BLaER1 treated with 17β-estradiol and CSF1 and Interleukin-3, amounts not matched to agents 10 nM and 100 nM (cell line): ENCODE measurements at regions not wholly inside any gene's neighbourhood (a gene's known extent, or its start where the extent isn't known, plus 50 kb on each side); places are given as distances from the start of the nearest gene placed in this dataset.

Source experiments
- H3K27ac ChIP-seq, 11 experiments: shearing (Covaris generic); formaldehyde crosslinking; 2 replicates each; pipeline ENCODE4 v1.8.1; 2022
- H3K27me3 ChIP-seq, 11 experiments: shearing (Covaris generic); formaldehyde crosslinking; 2 replicates each; pipeline ENCODE4 v1.8.1; 2022
- H3K36me3 ChIP-seq, 11 experiments: shearing (Covaris generic); formaldehyde crosslinking; 2 replicates each; pipeline ENCODE4 v1.8.1; 2022
- H3K4me1 ChIP-seq, 10 experiments: shearing (Covaris generic); formaldehyde crosslinking; 2 replicates each; pipeline ENCODE4 v1.8.1; 2022
- H3K4me2 ChIP-seq, 11 experiments: shearing (Covaris generic); formaldehyde crosslinking; 2 replicates each; pipeline ENCODE4 v1.8.1; 2022
- H3K4me3 ChIP-seq, 10 experiments: shearing (Covaris generic); formaldehyde crosslinking; 2 replicates each; pipeline ENCODE4 v1.8.1; 2022
- H3K9ac ChIP-seq, 11 experiments: shearing (Covaris generic); formaldehyde crosslinking; 2 replicates each; pipeline ENCODE4 v1.8.1; 2022
- H3K9me3 ChIP-seq, 11 experiments: shearing (Covaris generic); formaldehyde crosslinking; replicated peaks in 1 of 11; 2 replicates each; pipeline ENCODE4 v1.8.1; 2022
- H4K20me1 ChIP-seq, 11 experiments: shearing (Covaris generic); formaldehyde crosslinking; 2 replicates each; pipeline ENCODE4 v1.8.1; 2022
- Cebpa-rat ChIP-seq, 11 experiments: shearing (Covaris generic); IDR thresholded peaks; 2 replicates each; pipeline ENCODE4 v1.8.1; 2022

GRCh38 chr11:112725636-112726035 lies 235.6 kb upstream of the NCAM1 start:
- H3K27me3 ChIP-seq, result no peaks in the 10 kb centered on the region
- peaks cover 0 to 10% (median 0%) of the 10 kb centered on the region in 10 experiments; a peak in 4 of 20 replicates for H3K4me1 ChIP-seq
- no peak overlapping the region for H3K27ac ChIP-seq
- no peak for TF ChIP-seq Cebpa-rat (IDR thresholded peaks at IDR 0.05)
- no peaks in the 10 kb centered on the region for H3K36me3 ChIP-seq
- no peaks in the 10 kb centered on the region for H3K9me3 ChIP-seq
- H4K20me1 ChIP-seq, result no peaks in the 10 kb centered on the region
- no peak overlapping the region for H3K9ac ChIP-seq
- H3K4me3 ChIP-seq, result no peak overlapping the region
- no peak overlapping the region for H3K4me2 ChIP-seq

- H3K4me2 ChIP-seq, result peak overlapping the region in 2 of 11 experiments; percentile 10 to 46; a peak in 4 of 22 replicates
- H3K27me3 ChIP-seq, result no peaks in the 10 kb centered on the region
- TF ChIP-seq Cebpa-rat (IDR thresholded peaks at IDR 0.05), result no peak
- peaks cover 0 to 10% (median 0%) of the 10 kb centered on the region in 10 experiments; a peak in 4 of 20 replicates for H3K4me1 ChIP-seq
- no peak overlapping the region for H3K4me3 ChIP-seq
- no peaks in the 10 kb centered on the region for H3K9me3 ChIP-seq
- no peaks in the 10 kb centered on the region for H3K36me3 ChIP-seq
- H4K20me1 ChIP-seq, result peaks cover 0 to 2% (median 0%) of the 10 kb centered on the region in 11 experiments; a peak in 2 of 22 replicates
- H3K9ac ChIP-seq, result no peak overlapping the region
- no peak overlapping the region for H3K27ac ChIP-seq
These were observed 233.8 kb upstream of the NCAM1 start for GRCh38 chr11:112727341-112727841.

DNA sequence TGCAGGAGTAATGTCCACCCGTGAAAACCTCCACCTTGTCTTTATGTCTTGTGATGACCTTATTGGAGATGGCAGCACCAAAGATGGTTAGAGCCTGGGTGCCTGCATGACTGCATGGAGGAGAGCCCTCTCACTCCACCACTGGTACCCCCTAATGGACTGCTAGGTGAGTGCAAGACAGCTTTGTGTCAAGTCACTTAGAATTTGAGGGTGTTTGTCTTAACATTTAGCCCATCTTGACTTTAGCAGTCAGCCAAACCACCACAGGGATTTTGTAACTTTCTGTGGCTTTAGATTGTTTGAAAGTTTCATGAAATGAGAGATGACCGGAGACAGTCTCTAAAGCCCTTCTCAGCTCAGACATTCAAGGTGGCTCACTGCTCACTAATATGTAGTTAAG lies 232.9 kb upstream of the NCAM1 start:
- H3K9ac ChIP-seq, result no peak overlapping the region

GRCh38 chr11:112728716-112729115 lies 232.5 kb upstream of the NCAM1 start:
- TF ChIP-seq Cebpa-rat (IDR thresholded peaks at IDR 0.05), result no peak
- no peaks in the 10 kb centered on the region for H3K27me3 ChIP-seq
- no peaks in the 10 kb centered on the region for H3K36me3 ChIP-seq
- H3K9me3 ChIP-seq, result no peaks in the 10 kb centered on the region
- no peak overlapping the region for H3K4me3 ChIP-seq
- no peak overlapping the region for H3K27ac ChIP-seq
- peaks cover 0 to 3% (median 0%) of the 10 kb centered on the region in 11 experiments; a peak in 2 of 22 replicates for H4K20me1 ChIP-seq
- no peak overlapping the region for H3K4me2 ChIP-seq
- H3K4me1 ChIP-seq, result peaks cover 0 to 10% (median 0%) of the 10 kb centered on the region in 10 experiments; a peak in 4 of 20 replicates
- no peak overlapping the region for H3K9ac ChIP-seq

More for the DNA sequence above, 232.9 kb upstream of the NCAM1 start:
- H3K36me3 ChIP-seq, result no peaks in the 10 kb centered on the region
- H3K4me2 ChIP-seq, result no peak overlapping the region
- TF ChIP-seq Cebpa-rat (IDR thresholded peaks at IDR 0.05), result no peak
- H3K9me3 ChIP-seq, result no peaks in the 10 kb centered on the region
- H3K27ac ChIP-seq, result no peak overlapping the region
- H3K27me3 ChIP-seq, result no peaks in the 10 kb centered on the region
- H3K4me3 ChIP-seq, result no peak overlapping the region
- peaks cover 0 to 3% (median 0%) of the 10 kb centered on the region in 11 experiments; a peak in 2 of 22 replicates for H4K20me1 ChIP-seq
- H3K4me1 ChIP-seq, result peaks cover 0 to 10% (median 0%) of the 10 kb centered on the region in 10 experiments; a peak in 4 of 20 replicates

- peaks cover 0 to 15% (median 0%) of the 10 kb centered on the region in 10 experiments; a peak in 4 of 20 replicates for H3K4me1 ChIP-seq
- H3K9me3 ChIP-seq, result no peaks in the 10 kb centered on the region
- H3K27me3 ChIP-seq, result no peaks in the 10 kb centered on the region
- no peak overlapping the region for H3K4me3 ChIP-seq
- no peaks in the 10 kb centered on the region for H3K36me3 ChIP-seq
- no peak overlapping the region for H3K9ac ChIP-seq
- H4K20me1 ChIP-seq, result peaks cover 0 to 3% (median 0%) of the 10 kb centered on the region in 11 experiments; a peak in 3 of 22 replicates
- H3K27ac ChIP-seq, result no peak overlapping the region
- no peak for TF ChIP-seq Cebpa-rat (IDR thresholded peaks at IDR 0.05)
- H3K4me2 ChIP-seq, result no peak overlapping the region
These were observed 230.6 kb upstream of the NCAM1 start for GRCh38 chr11:112730591-112730990.

GRCh38 chr11:112731538-112731937 lies 229.7 kb upstream of the NCAM1 start:
- Histone ChIP-seq H3K4me1 (peaks cover 0 to 15% (median 0%) of the 10 kb centered on the region in 10 experiments; a peak in 4 of 20 replicates), H3K27me3 (no peaks in the 10 kb centered on the region), H3K9ac (no peak overlapping the region), H3K9me3 (no peaks in the 10 kb centered on the region), H3K36me3 (no peaks in the 10 kb centered on the region), H3K4me2 (no peak overlapping the region), H4K20me1 (peaks cover 0 to 3% (median 0%) of the 10 kb centered on the region in 11 experiments; a peak in 3 of 22 replicates), H3K4me3 (no peak overlapping the region), H3K27ac (no peak overlapping the region)
- no peak for TF ChIP-seq Cebpa-rat (IDR thresholded peaks at IDR 0.05)

- Histone ChIP-seq H3K9me3 (no peaks in the 10 kb centered on the region), H3K36me3 (no peaks in the 10 kb centered on the region), H3K4me3 (no peak overlapping the region), H3K4me2 (no peak overlapping the region), H4K20me1 (peaks cover 0 to 3% (median 0%) of the 10 kb centered on the region in 11 experiments; a peak in 3 of 22 replicates), H3K9ac (no peak overlapping the region), H3K27me3 (no peaks in the 10 kb centered on the region), H3K27ac (no peak overlapping the region), H3K4me1 (peaks cover 0 to 13% (median 0%) of the 10 kb centered on the region in 10 experiments; a peak in 4 of 20 replicates)
- TF ChIP-seq Cebpa-rat (IDR thresholded peaks at IDR 0.05), result no peak
These were observed 229.2 kb upstream of the NCAM1 start for GRCh38 chr11:112732031-112732430.

GRCh38 chr11:112734207-112734606 lies 227.0 kb upstream of the NCAM1 start:
- Histone ChIP-seq H3K27me3 (no peaks in the 10 kb centered on the region), H3K4me1 (peaks cover 0 to 5% (median 0%) of the 10 kb centered on the region in 10 experiments; a peak in 2 of 20 replicates), H3K9ac (no peak overlapping the region), H3K4me2 (no peak overlapping the region), H3K9me3 (no peaks in the 10 kb centered on the region), H4K20me1 (peaks cover 0 to 3% (median 0%) of the 10 kb centered on the region in 11 experiments; a peak in 3 of 22 replicates), H3K36me3 (no peaks in the 10 kb centered on the region), H3K27ac (no peak overlapping the region), H3K4me3 (no peak overlapping the region)
- no peak for TF ChIP-seq Cebpa-rat (IDR thresholded peaks at IDR 0.05)

- TF ChIP-seq Cebpa-rat (IDR thresholded peaks at IDR 0.05), result no peak
- H4K20me1 ChIP-seq, result peaks cover 0 to 3% (median 0%) of the 10 kb centered on the region in 11 experiments; a peak in 3 of 22 replicates
These were observed 225.8 kb upstream of the NCAM1 start for GRCh38 chr11:112735470-112735869.

DNA sequence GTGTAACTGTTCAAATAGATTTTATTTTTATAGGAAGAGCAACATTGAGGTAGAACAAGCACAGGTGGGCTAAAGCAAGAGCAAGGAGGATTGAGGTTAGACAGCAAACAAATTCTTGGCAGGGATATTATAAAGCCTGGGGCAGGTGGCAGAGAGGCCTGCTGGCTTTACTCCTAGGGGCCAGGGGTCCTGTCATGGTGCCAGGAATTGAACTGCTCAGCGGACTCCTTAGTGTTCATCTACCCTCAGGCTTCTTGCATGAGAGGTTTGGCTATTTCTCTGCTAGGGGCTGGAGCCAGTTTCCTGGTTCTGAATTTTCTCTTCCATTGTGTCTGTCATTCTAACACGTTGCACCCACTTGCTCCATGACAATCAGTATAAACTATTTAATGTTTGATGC lies 217.2 kb upstream of the NCAM1 start:
- TF ChIP-seq Cebpa-rat (IDR thresholded peaks at IDR 0.05), result no peak
- Histone ChIP-seq H3K27me3 (no peaks in the 10 kb centered on the region), H3K27ac (no peak overlapping the region), H4K20me1 (no peaks in the 10 kb centered on the region), H3K36me3 (no peaks in the 10 kb centered on the region), H3K9ac (no peak overlapping the region), H3K9me3 (no peaks in the 10 kb centered on the region), H3K4me1 (peaks cover 0 to 14% (median 11%) of the 10 kb centered on the region in 10 experiments; a peak in 10 of 20 replicates), H3K4me2 (no peak overlapping the region), H3K4me3 (no peak overlapping the region)

More at GRCh38 chr11:112735470-112735869, 225.8 kb upstream of the NCAM1 start:
- no peak overlapping the region for H3K4me3 ChIP-seq
- H3K9ac ChIP-seq, result no peak overlapping the region
- no peaks in the 10 kb centered on the region for H3K36me3 ChIP-seq
- no peak overlapping the region for H3K4me2 ChIP-seq
- H3K4me1 ChIP-seq, result peaks cover 0 to 5% (median 0%) of the 10 kb centered on the region in 10 experiments; a peak in 2 of 20 replicates
- no peaks in the 10 kb centered on the region for H3K9me3 ChIP-seq
- H3K27me3 ChIP-seq, result no peaks in the 10 kb centered on the region
- H3K27ac ChIP-seq, result no peak overlapping the region
